Liver (tissue), 8 donors: ENCODE measurements at regions not wholly inside any gene's neighbourhood (a gene's known extent, or its start where the extent isn't known, plus 50 kb on each side); places are given as distances from the start of the nearest gene placed in this dataset.

Experiments used
- DNase-seq: peaks from one replicate; pipeline ENCODE4 v3.0.0-alpha.2; 2017; ENCODE audit warnings: low spot score
- H3K27ac ChIP-seq, 2 donors: one replicate each; pipeline ENCODE4 v1.7.0; 2013; ENCODE audit warnings: inconsistent platforms in 2 of 2, low read length in 2 of 2, control low read depth in 1 of 2, low read depth in 1 of 2, mild to moderate bottlenecking in 1 of 2
- H3K27me3 ChIP-seq, 4 donors: one replicate each; pipeline versions ENCODE4 v1.6.1 to v1.7.0; 2013; ENCODE audit warnings: low read length in 3 of 4, inconsistent platforms in 1 of 4, mild to moderate bottlenecking in 1 of 4, moderate library complexity in 1 of 4; ENCODE audit not compliant: control insufficient read depth in 4 of 4, insufficient read depth in 4 of 4
- H3K36me3 ChIP-seq, 4 donors: one replicate each; pipeline versions ENCODE4 v1.6.1 to v1.7.0; 2013; ENCODE audit warnings: low read length in 3 of 4, mild to moderate bottlenecking in 3 of 4, low read depth in 1 of 4, moderate library complexity in 1 of 4; ENCODE audit not compliant: control insufficient read depth in 4 of 4, insufficient read depth in 3 of 4
- H3K4me1 ChIP-seq, 4 donors: one replicate each; pipeline versions ENCODE4 v1.6.1 to v1.7.0; 2013; ENCODE audit warnings: low read length in 3 of 4, mild to moderate bottlenecking in 3 of 4, moderate library complexity in 1 of 4; ENCODE audit not compliant: control insufficient read depth in 4 of 4, insufficient read depth in 4 of 4
- H3K4me3 ChIP-seq, 3 donors: one replicate each; pipeline versions ENCODE4 v1.6.1 to v1.7.0; 2013; ENCODE audit warnings: low read length in 3 of 3, control low read depth in 1 of 3, low read depth in 1 of 3, mild to moderate bottlenecking in 1 of 3
- H3K9ac ChIP-seq, 2 donors: one replicate each; pipeline ENCODE4 v1.7.0; 2013; ENCODE audit warnings: low read length in 2 of 2, mild to moderate bottlenecking in 2 of 2, moderate library complexity in 2 of 2, control low read depth in 1 of 2, low read depth in 1 of 2
- H3K9me3 ChIP-seq, 4 donors: one replicate each; pipeline versions ENCODE4 v1.6.1 to v1.7.0; 2013; ENCODE audit warnings: low read length in 3 of 4; ENCODE audit not compliant: control insufficient read depth in 4 of 4
- CTCF ChIP-seq: fragments of 150-350 bp; IDR thresholded peaks from 2 replicates; pipeline ENCODE4 v1.5.1; 2017; ENCODE audit warnings: improper control_type of control experiment, low read depth, low read length; ENCODE audit not compliant: missing input control
- EGR1 ChIP-seq, 2 donors: IDR thresholded peaks; 2 replicates each; pipeline ENCODE4 v1.6.1; 2016 to 2018; ENCODE audit warnings: antibody characterized with exemption in 2 of 2, low read depth in 2 of 2
- FOXA1 ChIP-seq: IDR thresholded peaks from 2 replicates; pipeline ENCODE4 v1.6.1; 2016; ENCODE audit warnings: antibody characterized with exemption
- FOXA2 ChIP-seq: IDR thresholded peaks from 2 replicates; pipeline ENCODE4 v1.6.1; 2016; ENCODE audit warnings: antibody characterized with exemption
- GABPA ChIP-seq, 2 donors: IDR thresholded peaks in 1 of 2; conservative IDR thresholded peaks in 1 of 2; 2 replicates each; pipeline ENCODE4 v1.6.1; 2016; ENCODE audit warnings: antibody characterized with exemption in 2 of 2, mild to moderate bottlenecking in 1 of 2, moderate library complexity in 1 of 2
- HNF4A ChIP-seq, 2 donors: conservative IDR thresholded peaks; 2 replicates each; pipeline ENCODE4 v1.6.1; 2016; ENCODE audit warnings: antibody characterized with exemption in 2 of 2, mild to moderate bottlenecking in 2 of 2
- HNF4G ChIP-seq: IDR thresholded peaks from 2 replicates; pipeline ENCODE4 v1.6.1; 2016; ENCODE audit warnings: antibody characterized with exemption
- JUND ChIP-seq, 2 donors: IDR thresholded peaks; 2 replicates each; pipeline ENCODE4 v1.6.1; 2016; ENCODE audit warnings: antibody characterized with exemption in 2 of 2
- NR2F2 ChIP-seq: IDR thresholded peaks from 2 replicates; pipeline ENCODE4 v1.6.1; 2016; ENCODE audit warnings: antibody characterized with exemption
- RAD21 ChIP-seq, 2 donors: IDR thresholded peaks; 2 replicates each; pipeline ENCODE4 v1.6.1; 2016; ENCODE audit warnings: antibody characterized with exemption in 2 of 2, mild to moderate bottlenecking in 2 of 2
- REST ChIP-seq: IDR thresholded peaks from 2 replicates; pipeline ENCODE4 v1.6.1; 2016; ENCODE audit warnings: antibody characterized with exemption, mild to moderate bottlenecking
- RXRA ChIP-seq, 2 donors: IDR thresholded peaks; 2 replicates each; pipeline ENCODE4 v1.6.1; 2017 to 2018; ENCODE audit warnings: antibody characterized with exemption in 2 of 2, mild to moderate bottlenecking in 1 of 2
- SP1 ChIP-seq: IDR thresholded peaks from 2 replicates; pipeline ENCODE4 v1.6.1; 2018; ENCODE audit warnings: antibody characterized with exemption, mild to moderate bottlenecking
- TAF1 ChIP-seq: conservative IDR thresholded peaks from 2 replicates; pipeline ENCODE4 v1.6.1; 2016; ENCODE audit warnings: antibody characterized with exemption, mild to moderate bottlenecking
- YY1 ChIP-seq: IDR thresholded peaks from 2 replicates; pipeline ENCODE4 v1.6.1; 2016; ENCODE audit warnings: antibody characterized with exemption, mild to moderate bottlenecking
- WGBS: extraction: QIAGEN DNeasy Blood & Tissue Kit; methylation state at CpG from one replicate; pipeline ENCODE4 v1.1.7; 2013; 5-methylcytosine and 5-hydroxymethylcytosine counted together
- TF ChIP-seq, protein P1 (sequence below): IDR thresholded peaks from 2 replicates; pipeline ENCODE4 v1.6.1; 2016; ENCODE audit warnings: antibody characterized with exemption
- TF ChIP-seq, protein P2 (sequence below): IDR thresholded peaks from 2 replicates; pipeline ENCODE4 v1.6.1; 2016; ENCODE audit warnings: antibody characterized with exemption
- TF ChIP-seq, protein P3 (sequence below): IDR thresholded peaks from 2 replicates; pipeline ENCODE4 v1.6.1; 2016; ENCODE audit warnings: antibody characterized with exemption
- donor health status: healthy.
- donor health status: healthy.
- donor health status: healthy.
- donor health status: healthy.
- donor health status: healthy.

DNA sequence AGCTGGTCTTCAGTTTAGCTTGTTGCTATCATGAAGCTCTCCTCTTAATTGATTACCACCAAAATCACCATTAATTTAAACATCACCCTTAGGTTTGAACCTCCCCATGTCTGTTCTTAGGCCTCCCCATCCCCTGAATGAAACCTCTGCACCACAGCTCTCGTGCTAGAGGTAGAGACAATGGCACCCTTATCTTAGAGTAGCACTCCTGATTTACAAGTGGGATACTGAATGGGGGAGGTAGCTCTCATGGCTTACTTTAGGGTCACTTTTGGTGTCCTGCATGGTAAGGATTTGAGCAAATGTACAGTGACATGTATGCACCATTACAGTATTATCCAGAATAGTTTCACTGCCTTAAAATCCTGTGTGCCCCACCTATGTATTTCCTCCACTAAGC, 115.6 kb upstream of the ADTRP start:
- Histone ChIP-seq H3K9ac (no peak overlapping the region), H3K27ac (no peak overlapping the region), H3K4me1 (no peaks in the 10 kb centered on the region), H3K4me3 (no peak overlapping the region), H3K9me3 (no peaks in the 10 kb centered on the region), H3K27me3 (no peaks in the 10 kb centered on the region), H3K36me3 (no peaks in the 10 kb centered on the region)
- no peak for DNase-seq
- no peak for TF ChIP-seq JUND (IDR thresholded peaks at IDR 0.05)
- no peak for TF ChIP-seq CTCF
- no peak for TF ChIP-seq FOXA2
- no peak for TF ChIP-seq NR2F2
- no peak for TF ChIP-seq GABPA (IDR thresholded peaks at IDR 0.05 in 1 of 2, conservative IDR thresholded peaks at IDR 0.05 in 1 of 2)
- no peak for TF ChIP-seq SP1
- TF ChIP-seq RAD21 (IDR thresholded peaks at IDR 0.05), result no peak
- TF ChIP-seq RXRA (IDR thresholded peaks at IDR 0.05), result no peak
- TF ChIP-seq, protein P1, sequence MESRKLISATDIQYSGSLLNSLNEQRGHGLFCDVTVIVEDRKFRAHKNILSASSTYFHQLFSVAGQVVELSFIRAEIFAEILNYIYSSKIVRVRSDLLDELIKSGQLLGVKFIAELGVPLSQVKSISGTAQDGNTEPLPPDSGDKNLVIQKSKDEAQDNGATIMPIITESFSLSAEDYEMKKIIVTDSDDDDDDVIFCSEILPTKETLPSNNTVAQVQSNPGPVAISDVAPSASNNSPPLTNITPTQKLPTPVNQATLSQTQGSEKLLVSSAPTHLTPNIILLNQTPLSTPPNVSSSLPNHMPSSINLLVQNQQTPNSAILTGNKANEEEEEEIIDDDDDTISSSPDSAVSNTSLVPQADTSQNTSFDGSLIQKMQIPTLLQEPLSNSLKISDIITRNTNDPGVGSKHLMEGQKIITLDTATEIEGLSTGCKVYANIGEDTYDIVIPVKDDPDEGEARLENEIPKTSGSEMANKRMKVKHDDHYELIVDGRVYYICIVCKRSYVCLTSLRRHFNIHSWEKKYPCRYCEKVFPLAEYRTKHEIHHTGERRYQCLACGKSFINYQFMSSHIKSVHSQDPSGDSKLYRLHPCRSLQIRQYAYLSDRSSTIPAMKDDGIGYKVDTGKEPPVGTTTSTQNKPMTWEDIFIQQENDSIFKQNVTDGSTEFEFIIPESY, result no peak
- TF ChIP-seq, protein P2, sequence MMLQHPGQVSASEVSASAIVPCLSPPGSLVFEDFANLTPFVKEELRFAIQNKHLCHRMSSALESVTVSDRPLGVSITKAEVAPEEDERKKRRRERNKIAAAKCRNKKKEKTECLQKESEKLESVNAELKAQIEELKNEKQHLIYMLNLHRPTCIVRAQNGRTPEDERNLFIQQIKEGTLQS, result no peak
- TF ChIP-seq TAF1, result no peak
- TF ChIP-seq, protein P3, sequence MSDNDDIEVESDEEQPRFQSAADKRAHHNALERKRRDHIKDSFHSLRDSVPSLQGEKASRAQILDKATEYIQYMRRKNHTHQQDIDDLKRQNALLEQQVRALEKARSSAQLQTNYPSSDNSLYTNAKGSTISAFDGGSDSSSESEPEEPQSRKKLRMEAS, result no peak
- no peak for TF ChIP-seq FOXA1
- no peak for TF ChIP-seq EGR1 (IDR thresholded peaks at IDR 0.05; ENCODE audit: low read depth in 2 of 2)
- no peak for TF ChIP-seq HNF4G
- no peak for TF ChIP-seq YY1
- TF ChIP-seq HNF4A (conservative IDR thresholded peaks at IDR 0.05), result no peak
- TF ChIP-seq REST, result no peak
- 93% methylated on average over 1 of the region's 1 CpG for WGBS

GRCh38 chr6:11891547-11891946, 112.9 kb upstream of the ADTRP start:
- Histone ChIP-seq H3K36me3 (no peaks in the 10 kb centered on the region), H3K4me3 (no peak overlapping the region), H3K27me3 (no peaks in the 10 kb centered on the region), H3K9me3 (no peaks in the 10 kb centered on the region), H3K9ac (no peak overlapping the region), H3K27ac (no peak overlapping the region), H3K4me1 (no peaks in the 10 kb centered on the region)
- DNase-seq, result no peak
- TF ChIP-seq RAD21 (IDR thresholded peaks at IDR 0.05), result no peak
- TF ChIP-seq EGR1 (IDR thresholded peaks at IDR 0.05; ENCODE audit: low read depth in 2 of 2), result no peak
- TF ChIP-seq, protein P3, result no peak
- no peak for TF ChIP-seq YY1
- TF ChIP-seq, protein P2, result no peak
- no peak for TF ChIP-seq FOXA1
- no peak for TF ChIP-seq GABPA (IDR thresholded peaks at IDR 0.05 in 1 of 2, conservative IDR thresholded peaks at IDR 0.05 in 1 of 2)
- no peak for TF ChIP-seq HNF4G
